ENCODE measurements at regions not wholly inside any gene's neighbourhood (a gene's known extent, or its start where the extent isn't known, plus 50 kb on each side); places are given as distances from the start of the nearest gene placed in this dataset.

DNA sequence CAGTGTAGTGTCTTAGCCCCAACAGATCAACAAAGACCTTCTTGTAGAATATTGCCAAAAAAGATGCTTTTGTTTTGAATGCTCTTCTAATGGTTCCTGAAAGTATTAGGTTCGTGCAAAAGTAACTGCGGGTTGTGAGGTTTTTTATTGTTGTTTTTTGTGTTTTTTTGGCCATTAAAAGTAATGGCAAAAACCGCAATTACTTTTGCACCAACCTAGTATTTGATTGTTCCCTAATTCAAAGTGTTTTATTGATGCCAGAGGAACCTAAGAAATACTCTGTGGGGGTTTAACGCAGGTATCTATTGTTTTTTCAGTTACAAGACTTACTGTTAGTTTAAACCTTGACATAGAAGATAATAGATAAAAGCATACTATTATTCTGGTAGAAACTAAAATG, 150.8 kb upstream of the DAAM1 start:
- TF ChIP-seq, protein P1, sequence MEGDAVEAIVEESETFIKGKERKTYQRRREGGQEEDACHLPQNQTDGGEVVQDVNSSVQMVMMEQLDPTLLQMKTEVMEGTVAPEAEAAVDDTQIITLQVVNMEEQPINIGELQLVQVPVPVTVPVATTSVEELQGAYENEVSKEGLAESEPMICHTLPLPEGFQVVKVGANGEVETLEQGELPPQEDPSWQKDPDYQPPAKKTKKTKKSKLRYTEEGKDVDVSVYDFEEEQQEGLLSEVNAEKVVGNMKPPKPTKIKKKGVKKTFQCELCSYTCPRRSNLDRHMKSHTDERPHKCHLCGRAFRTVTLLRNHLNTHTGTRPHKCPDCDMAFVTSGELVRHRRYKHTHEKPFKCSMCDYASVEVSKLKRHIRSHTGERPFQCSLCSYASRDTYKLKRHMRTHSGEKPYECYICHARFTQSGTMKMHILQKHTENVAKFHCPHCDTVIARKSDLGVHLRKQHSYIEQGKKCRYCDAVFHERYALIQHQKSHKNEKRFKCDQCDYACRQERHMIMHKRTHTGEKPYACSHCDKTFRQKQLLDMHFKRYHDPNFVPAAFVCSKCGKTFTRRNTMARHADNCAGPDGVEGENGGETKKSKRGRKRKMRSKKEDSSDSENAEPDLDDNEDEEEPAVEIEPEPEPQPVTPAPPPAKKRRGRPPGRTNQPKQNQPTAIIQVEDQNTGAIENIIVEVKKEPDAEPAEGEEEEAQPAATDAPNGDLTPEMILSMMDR (IDR thresholded peaks at IDR 0.05; ENCODE audit: low read length) = no peak
- no peak for TF ChIP-seq EZH2 (IDR thresholded peaks at IDR 0.05; ENCODE audit: borderline replicate concordance, low read length)

All from OCI-LY1 (cell line).